GM23338 (cell line): ENCODE measurements at regions not wholly inside any gene's neighbourhood (a gene's known extent, or its start where the extent isn't known, plus 50 kb on each side); places are given as distances from the start of the nearest gene placed in this dataset.

ENCODE experiments used
- CREB1 ChIP-seq: fragments of 250-450 bp; sonication (Bioruptor Pico); IDR thresholded peaks from 2 replicates; pipeline ENCODE4 v1.5.0; 2020; ENCODE audit warnings: low read depth, mild to moderate bottlenecking, moderate library complexity
- CTCF ChIP-seq, 2 experiments: fragments of 200-600 bp in 1 of 2; sonication (generic) in 1 of 2; conservative IDR thresholded peaks; 2 replicates each; pipeline versions ENCODE4 v1.5.1 to v1.6.1; 2016 to 2017; ENCODE audit warnings: antibody characterized with exemption in 2 of 2, low read depth in 2 of 2, mild to moderate bottlenecking in 2 of 2, moderate library complexity in 1 of 2
- EZH2 ChIP-seq: fragments of 200-600 bp; sonication (generic); IDR thresholded peaks from one replicate; pipeline ENCODE4 v1.8.0; 2017; ENCODE audit warnings: antibody characterized with exemption, mild to moderate bottlenecking, low read depth; ENCODE audit not compliant: unreplicated experiment
- JUNB ChIP-seq: IDR thresholded peaks from one replicate; pipeline ENCODE4 v1.6.1; 2016; ENCODE audit warnings: antibody characterized with exemption; ENCODE audit not compliant: unreplicated experiment
- NANOG ChIP-seq: IDR thresholded peaks from 2 replicates; pipeline ENCODE4 v1.6.1; 2016; ENCODE audit warnings: antibody characterized with exemption, borderline replicate concordance
- POLR2AphosphoS5 ChIP-seq: IDR thresholded peaks from 2 replicates; pipeline ENCODE4 v1.6.1; 2016; ENCODE audit warnings: antibody characterized with exemption, low read depth
- REST ChIP-seq: IDR thresholded peaks from one replicate; pipeline ENCODE4 v1.6.1; 2018; ENCODE audit warnings: antibody characterized with exemption; ENCODE audit not compliant: unreplicated experiment

GRCh38 chr15:36066757-36067156, 512.7 kb upstream of the CDIN1 start:
- TF ChIP-seq CTCF (conservative IDR thresholded peaks at IDR 0.05; ENCODE audit: low read depth in 2 of 2), result no peak
- no peak for TF ChIP-seq EZH2
- TF ChIP-seq POLR2AphosphoS5, result no peak
- no peak for TF ChIP-seq NANOG
- no peak for TF ChIP-seq REST
- no peak for TF ChIP-seq JUNB
- TF ChIP-seq CREB1 (CRISPR knock-in tag), result no peak
